Ovary (tissue), 3 donors: ENCODE measurements at regions not wholly inside any gene's neighbourhood (a gene's known extent, or its start where the extent isn't known, plus 50 kb on each side); places are given as distances from the start of the nearest gene placed in this dataset.

Source experiments
- CTCF ChIP-seq, 3 donors: fragments of 450-650 bp in 2 of 3; fragments of 200-600 bp in 1 of 3; IDR thresholded peaks; one replicate each; pipeline versions ENCODE4 v1.5.1 to v1.8.0; 2016 to 2022; ENCODE audit warnings: antibody characterized with exemption in 3 of 3, mild to moderate bottlenecking in 1 of 3
- EP300 ChIP-seq: sonication (generic); formaldehyde crosslinking; IDR thresholded peaks from one replicate; pipeline ENCODE4 v1.6.1; 2017; ENCODE audit warnings: antibody characterized with exemption
- POLR2A ChIP-seq: fragments of 450-650 bp; IDR thresholded peaks from one replicate; pipeline ENCODE4 v1.6.1; 2017; ENCODE audit warnings: antibody characterized with exemption, mild to moderate bottlenecking, moderate library complexity
- donor health status: DM: no; HTN: no; CAD: no.

GRCh38 chr12:75781532-75782046, 250.0 kb downstream of the PHLDA1 start:
- no peak for TF ChIP-seq CTCF (IDR thresholded peaks at IDR 0.05)
- TF ChIP-seq POLR2A: no peak
- no peak for TF ChIP-seq EP300
